Thyroid gland (tissue), 4 donors: ENCODE measurements at regions not wholly inside any gene's neighbourhood (a gene's known extent, or its start where the extent isn't known, plus 50 kb on each side); places are given as distances from the start of the nearest gene placed in this dataset.
"Not testable (repeated sequence)": the region's sequence is repeated elsewhere in the genome, so short reads cannot be mapped to it uniquely, and the experiment has no call there.

Experiments used
- CTCF ChIP-seq, 6 experiments: fragments of 200-600 bp in 3 of 6; fragments of 450-650 bp in 3 of 6; sonication (generic) in 3 of 6; IDR thresholded peaks; one replicate each; pipeline ENCODE4 v1.5.1; 2016 to 2019; ENCODE audit warnings: antibody characterized with exemption in 6 of 6, mild to moderate bottlenecking in 2 of 6, inconsistent platforms in 1 of 6, moderate library complexity in 1 of 6
- POLR2A ChIP-seq, 2 donors: fragments of 450-650 bp; IDR thresholded peaks; one replicate each; pipeline ENCODE4 v1.6.1; 2017; ENCODE audit warnings: antibody characterized with exemption in 2 of 2, mild to moderate bottlenecking in 2 of 2, moderate library complexity in 1 of 2

- TF ChIP-seq CTCF, POLR2A (IDR thresholded peaks at IDR 0.05): not testable (repeated sequence)
Observed at GRCh38 chr1:149244621-149245020, 141.3 kb upstream of the NBPF9 start.
